Activated CD8-positive, alpha-beta memory T cell treated with anti-CD3 and anti-CD28 coated beads, Interleukin-2, amount 50 U/mL, for 24 hours (primary cell): ENCODE measurements at regions not wholly inside any gene's neighbourhood (a gene's known extent, or its start where the extent isn't known, plus 50 kb on each side); places are given as distances from the start of the nearest gene placed in this dataset.

Experiments
- DNase-seq: peaks from one replicate; pipeline ENCODE4 v3.0.0-alpha.2; 2020; ENCODE audit errors: extremely low read depth

DNA sequence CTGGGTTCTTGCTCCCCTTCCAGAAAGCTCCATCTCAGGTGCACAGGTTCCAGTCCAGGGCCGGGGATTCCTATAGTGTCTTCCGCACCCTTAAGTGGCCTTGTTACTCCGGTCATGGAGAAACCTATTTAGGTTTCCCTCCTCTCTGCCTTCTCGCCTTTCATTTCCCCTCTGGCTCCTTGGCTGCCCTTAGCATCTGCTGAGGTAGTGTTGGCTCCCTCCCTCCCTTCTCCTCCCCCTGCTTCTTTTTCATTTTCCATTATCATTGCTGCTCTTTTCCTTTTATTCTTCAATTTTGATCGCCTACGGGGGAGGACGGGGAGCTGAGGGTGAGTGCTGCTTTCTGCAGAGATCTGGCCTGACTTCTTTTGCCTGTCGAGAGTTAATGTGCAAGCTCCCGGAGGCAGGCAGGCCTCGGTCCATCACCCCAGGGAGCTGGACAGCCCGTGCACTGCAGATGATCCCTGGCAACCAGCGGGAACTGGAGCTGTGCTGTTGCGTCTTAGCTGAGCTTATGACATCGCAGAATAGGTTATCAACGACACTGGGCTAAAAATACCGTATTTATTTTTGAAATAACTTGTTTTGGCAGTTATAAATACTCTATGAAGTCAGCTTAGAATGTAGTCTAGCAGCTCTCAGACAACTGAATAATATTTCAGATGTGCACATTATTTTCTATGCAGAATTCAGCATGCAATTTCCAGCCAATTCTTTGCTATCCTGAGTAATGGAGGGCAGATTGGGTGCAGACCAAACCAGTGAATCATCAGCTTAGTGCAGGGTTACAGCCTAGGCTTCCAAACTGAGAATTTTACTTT lies 141.9 kb downstream of the SLC4A3 start:
- DNase-seq: no peak

DNA sequence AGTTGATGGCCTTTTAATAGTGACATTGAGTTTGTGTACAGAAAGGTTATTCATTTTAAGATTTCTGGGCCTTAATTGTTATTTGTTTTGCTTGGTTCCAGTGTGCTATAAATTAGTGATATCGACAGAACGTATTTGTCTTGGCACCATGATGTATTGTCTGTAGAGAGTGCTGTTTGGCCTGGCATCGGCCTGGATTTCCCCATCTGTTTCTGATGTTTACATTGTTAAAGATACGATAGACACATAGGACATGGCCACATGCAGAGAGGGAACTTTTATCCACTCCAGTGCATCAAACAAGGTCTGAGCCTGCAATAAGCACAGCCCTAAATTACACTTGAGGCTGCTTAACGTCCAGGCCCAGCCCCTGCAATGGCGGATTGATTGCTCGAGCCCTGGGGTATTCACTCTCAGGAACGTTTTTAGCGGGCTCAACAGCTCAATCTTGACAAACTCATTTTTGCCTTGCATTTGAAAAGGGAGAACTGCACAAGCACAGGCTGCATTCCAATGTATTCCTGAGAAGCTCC lies 144.7 kb downstream of the SLC4A3 start:
- DNase-seq: no peak

DNA sequence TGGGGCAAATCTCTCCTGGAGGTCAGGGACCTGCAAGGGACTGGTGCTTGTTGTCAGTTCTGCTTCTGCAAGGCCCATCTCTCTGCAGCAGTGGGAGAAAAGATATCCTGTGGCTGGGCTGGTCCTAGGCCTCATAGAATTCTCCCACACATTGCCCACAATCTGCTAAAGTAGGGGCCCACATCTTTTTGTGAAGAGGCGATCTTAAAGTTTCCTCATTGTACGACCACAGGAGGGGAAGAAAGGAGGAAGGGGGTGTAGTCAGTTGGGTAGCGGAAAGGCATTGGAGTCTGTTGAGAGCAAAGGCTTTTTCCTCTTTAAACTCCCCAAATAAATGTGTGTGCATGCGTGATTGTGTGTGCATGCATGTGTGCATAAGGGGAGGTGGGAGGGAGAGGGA lies 145.3 kb downstream of the SLC4A3 start:
- DNase-seq: no peak

GRCh38 chr2:219775506-219775905 lies 148.1 kb downstream of the SLC4A3 start:
- DNase-seq: no peak

- no peak for DNase-seq
Observed at GRCh38 chr2:219777388-219777787, 150.0 kb downstream of the SLC4A3 start.

DNA sequence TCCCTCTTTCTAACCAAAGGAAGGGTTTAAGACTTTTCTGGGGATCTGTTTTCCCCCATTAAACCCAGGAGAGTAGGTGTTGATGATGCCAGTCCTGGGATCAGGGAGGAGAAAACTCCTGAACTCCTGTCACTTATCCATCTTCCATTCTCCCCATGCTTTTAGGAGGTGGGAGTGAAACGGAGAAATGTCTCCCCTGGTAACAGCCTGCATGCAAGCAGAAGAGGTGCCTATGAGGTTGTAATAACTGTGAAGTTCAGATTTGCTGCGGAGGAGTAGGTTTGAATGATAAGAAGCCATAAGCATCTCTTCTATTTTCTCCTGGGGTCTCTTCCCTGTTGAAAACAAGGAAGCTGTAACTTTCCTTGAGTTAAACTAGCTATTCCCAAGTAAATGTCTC lies 150.8 kb downstream of the SLC4A3 start:
- DNase-seq: no peak

DNA sequence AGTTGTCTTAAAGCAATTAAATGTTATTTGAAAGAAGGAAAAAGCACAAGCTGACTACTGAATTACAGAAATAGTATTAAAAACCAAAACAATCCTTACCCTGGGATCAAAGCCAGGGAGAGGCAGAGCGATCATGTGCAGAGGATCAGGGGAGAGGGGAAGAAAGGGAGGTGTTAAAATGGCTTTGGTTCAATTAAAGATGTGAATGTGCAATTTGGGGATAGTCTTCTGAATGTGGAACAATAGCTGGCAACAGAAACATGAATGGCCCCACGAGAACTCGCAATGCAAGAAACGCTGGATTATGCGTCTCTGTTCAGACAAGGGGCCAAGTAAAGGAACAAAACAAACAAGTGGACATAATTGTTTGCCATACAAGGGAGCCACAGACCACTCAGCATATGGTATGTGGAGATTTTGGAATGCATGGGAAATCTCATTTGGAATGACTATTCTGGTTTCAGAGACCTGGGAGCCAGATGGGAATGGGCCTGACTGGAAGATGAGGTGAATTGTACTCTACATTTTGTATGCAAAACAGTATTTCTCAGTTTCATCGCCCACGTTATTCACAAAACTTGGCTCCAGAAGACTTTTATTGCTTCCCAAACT lies 155.4 kb downstream of the SLC4A3 start:
- DNase-seq: no peak

DNA sequence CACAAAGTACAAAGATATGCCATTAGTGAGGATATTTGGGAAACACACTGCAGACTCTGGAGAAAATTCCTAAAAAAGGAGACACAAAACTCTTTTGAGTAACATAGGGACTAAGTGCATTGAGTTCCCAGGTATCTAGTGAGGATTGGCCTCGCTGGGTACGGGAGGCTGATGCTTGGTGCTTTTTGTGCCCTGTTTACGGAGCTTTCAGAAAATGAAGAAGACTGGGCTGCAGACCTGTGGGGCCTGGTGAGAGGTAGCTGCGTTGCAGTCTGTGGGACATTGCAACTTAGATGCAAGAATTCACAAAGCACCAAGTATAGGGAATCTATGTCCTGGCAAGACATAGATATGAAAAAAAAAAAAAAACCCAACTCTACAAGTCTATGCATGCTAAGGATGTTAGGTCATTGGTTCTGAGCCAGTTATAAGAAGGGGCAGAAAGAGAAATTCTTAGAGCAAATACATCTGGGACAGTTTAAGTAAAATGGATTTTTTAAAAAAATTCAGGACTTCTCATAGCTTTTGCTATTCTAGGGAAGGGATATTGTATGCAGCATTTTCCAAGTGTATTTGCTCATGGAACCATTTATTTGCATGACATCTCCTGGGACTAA lies 156.0 kb downstream of the SLC4A3 start:
- no peak for DNase-seq

- no peak for DNase-seq
Observed at GRCh38 chr2:219784178-219784577, 156.7 kb downstream of the SLC4A3 start.

GRCh38 chr2:219789476-219789875 lies 162.0 kb downstream of the SLC4A3 start:
- no peak for DNase-seq

DNA sequence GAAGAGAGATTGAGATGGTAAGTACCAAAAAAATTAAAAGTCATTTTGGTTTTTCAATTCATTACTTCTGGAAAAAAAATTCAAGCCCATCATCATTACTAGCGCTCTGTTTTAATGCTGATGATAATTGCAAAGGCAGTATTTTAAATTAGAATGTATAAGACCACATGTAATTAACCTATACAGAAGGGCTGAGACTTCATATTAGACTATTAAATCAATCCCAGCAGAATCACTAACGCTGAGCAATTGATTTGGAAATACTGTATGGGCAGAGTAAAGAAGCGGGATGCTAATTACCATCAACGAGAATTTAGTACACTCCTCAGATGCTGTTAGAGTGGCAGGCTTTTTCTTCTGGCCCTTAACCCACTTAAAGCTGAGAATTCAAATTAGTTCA lies 165.0 kb downstream of the SLC4A3 start:
- DNase-seq: no peak

- no peak for DNase-seq
Observed at GRCh38 chr2:219798430-219798829, 171.0 kb downstream of the SLC4A3 start.

DNA sequence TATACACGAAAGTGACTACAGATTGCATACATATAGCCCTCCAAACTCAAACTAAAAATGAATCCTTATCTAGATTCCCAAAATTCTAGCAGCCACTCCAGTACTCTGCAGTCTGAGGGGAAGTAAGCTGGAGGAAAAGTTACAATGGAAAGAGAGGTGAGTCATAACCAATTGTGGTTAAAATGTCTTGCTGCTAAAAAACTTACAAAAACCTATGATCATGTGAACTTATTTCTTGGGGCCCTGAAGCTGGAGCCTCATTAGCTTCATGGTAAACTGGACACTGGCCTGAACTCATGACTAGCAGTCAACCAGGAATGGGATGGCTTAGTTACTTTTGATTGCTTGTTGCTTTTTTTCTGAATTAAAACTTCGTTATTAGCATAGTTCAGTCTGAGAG lies 175.9 kb downstream of the SLC4A3 start:
- no peak for DNase-seq

DNA sequence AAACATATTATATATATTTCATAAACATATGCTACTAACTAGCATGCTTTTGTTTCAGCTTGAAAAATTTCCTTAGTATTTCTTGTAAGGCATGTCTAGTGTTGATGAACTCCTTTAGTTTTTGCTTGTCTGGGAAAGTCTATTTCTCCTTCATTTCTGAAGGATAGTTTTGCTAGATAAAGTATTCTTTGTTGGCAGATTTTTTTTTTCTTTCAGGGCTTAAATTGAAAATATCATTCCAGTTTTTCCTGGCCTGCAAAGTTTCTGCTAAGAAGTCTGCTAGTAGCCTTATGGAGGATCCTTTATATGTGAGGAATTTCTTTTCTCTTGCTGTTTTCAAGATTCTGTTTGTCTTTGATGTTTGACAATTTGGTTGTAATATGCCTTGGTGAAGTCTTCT lies 183.5 kb downstream of the SLC4A3 start:
- DNase-seq: no peak

DNA sequence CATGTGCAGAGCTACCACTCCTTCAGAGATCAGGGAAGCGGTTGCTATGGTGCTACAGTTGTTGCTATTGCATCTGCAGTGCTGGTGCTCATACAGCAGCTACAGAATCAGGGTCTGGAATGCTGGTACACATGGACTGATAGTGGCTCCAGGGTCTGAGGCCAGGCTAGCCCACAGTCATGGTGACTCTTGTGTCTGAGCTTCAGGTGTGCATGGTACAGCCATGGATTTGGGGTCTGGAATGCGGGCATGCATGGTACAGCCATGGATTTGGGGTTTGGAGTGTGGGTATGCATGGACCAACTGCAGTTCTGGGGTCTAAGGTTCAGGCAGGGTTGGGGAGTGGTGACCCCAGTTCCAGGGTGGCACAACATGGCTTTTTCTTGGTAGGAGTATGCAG lies 185.2 kb downstream of the SLC4A3 start:
- DNase-seq: no peak

DNA sequence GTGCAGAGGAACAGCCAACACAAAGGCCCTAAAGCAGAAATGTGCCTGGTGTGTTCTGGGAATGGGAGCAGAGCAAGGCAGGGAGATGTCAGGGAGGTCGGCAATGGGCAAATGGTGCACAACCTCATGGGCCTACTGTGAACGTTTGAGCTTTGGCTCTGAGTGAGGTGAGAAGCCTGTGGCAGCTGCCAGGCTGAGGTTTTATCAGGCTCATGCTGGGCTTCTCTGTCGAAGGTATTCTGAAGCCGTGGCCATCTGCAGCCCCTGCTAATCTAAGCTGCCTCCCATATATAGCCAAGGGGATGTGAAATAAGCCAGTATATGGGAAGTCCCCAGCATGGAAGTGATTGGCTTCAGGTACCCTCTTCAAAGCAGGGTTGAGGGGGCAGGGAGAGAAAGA lies 193.3 kb downstream of the SLC4A3 start:
- DNase-seq: no peak

DNA sequence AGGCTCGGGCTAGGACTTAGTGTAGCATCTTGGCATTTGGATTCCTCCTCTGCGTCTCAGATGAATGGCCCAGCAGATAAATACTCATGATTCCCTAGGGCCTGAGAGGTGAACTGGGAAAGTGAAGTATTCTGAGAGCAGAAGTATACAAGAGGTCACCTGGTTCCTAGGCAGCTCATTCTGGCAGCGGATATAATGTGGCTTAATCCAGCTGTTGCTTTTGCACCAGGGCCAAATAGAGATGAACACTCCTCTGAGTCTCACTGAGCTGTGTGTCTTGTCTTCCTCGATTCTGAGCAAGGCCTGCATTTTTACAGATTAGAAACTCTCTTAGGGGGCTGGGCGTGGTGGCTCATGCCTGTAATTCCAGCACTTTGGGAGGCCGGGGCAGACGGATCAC lies 196.1 kb downstream of the SLC4A3 start:
- DNase-seq: no peak

- no peak for DNase-seq
Observed at GRCh38 chr2:219824996-219825395, 197.6 kb downstream of the SLC4A3 start.

- no peak for DNase-seq
Observed at GRCh38 chr2:219828127-219828526, 200.7 kb downstream of the SLC4A3 start.

- DNase-seq: no peak
Observed at GRCh38 chr2:219829667-219830352, 202.4 kb downstream of the SLC4A3 start.

GRCh38 chr2:219830353-219830738 lies 202.9 kb downstream of the SLC4A3 start:
- DNase-seq: no peak

DNA sequence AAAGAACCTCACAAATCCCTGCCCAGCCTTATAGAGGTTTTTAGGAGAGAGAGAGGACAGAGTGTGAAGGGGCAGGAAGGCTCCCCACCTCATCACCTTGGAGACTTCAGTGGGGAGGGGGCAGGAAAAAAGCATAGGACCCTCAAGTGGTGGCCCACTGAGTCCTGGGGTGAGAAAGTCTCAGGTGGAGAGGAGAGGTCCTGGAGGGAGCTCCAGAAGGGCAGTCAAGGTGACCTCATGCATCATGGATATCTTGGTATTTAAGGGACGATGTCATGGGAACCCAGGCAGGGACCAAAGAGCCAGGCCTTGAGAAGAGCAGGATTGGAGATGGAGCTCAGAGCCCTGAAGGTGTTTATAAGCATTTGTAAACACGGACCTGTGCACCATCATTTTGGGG lies 204.5 kb downstream of the SLC4A3 start:
- DNase-seq: no peak
